ENCODE measurements at regions not wholly inside any gene's neighbourhood (a gene's known extent, or its start where the extent isn't known, plus 50 kb on each side); places are given as distances from the start of the nearest gene placed in this dataset.

DNA sequence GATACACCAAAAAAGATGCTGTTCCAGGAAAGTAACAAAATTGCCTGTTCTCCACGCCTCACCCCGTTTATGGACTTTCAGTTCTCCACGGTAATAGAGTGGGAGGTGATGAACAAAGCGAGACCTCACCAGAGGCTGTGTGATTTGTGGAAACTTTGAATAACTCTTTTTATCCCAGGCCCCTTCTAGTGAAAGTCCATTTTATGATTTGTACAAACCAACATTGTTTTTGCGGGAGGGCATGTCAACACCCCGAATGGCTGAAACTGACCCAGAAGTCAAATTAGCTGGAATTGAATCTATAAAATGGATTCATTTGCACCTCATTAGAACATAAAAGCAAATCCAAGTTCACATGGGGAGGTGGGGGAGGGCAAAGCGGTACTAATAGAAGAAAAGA lies 517.8 kb downstream of the CDH26 start:
- no peak for TF ChIP-seq SREBF2 (IDR thresholded peaks at IDR 0.05)
- TF ChIP-seq, protein P1, sequence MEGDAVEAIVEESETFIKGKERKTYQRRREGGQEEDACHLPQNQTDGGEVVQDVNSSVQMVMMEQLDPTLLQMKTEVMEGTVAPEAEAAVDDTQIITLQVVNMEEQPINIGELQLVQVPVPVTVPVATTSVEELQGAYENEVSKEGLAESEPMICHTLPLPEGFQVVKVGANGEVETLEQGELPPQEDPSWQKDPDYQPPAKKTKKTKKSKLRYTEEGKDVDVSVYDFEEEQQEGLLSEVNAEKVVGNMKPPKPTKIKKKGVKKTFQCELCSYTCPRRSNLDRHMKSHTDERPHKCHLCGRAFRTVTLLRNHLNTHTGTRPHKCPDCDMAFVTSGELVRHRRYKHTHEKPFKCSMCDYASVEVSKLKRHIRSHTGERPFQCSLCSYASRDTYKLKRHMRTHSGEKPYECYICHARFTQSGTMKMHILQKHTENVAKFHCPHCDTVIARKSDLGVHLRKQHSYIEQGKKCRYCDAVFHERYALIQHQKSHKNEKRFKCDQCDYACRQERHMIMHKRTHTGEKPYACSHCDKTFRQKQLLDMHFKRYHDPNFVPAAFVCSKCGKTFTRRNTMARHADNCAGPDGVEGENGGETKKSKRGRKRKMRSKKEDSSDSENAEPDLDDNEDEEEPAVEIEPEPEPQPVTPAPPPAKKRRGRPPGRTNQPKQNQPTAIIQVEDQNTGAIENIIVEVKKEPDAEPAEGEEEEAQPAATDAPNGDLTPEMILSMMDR (IDR thresholded peaks at IDR 0.05): no peak
- no peak for TF ChIP-seq BHLHE40 (IDR thresholded peaks at IDR 0.05; ENCODE audit: low read depth, low read length)
- no peak for TF ChIP-seq POLR2AphosphoS2 (conservative IDR thresholded peaks at IDR 0.05; ENCODE audit: low read length)
- TF ChIP-seq NFE2L2 (conservative IDR thresholded peaks at IDR 0.05; ENCODE audit: low read length): no peak
- no peak for TF ChIP-seq HDAC2 (IDR thresholded peaks at IDR 0.05)
- TF ChIP-seq RAD21 (conservative IDR thresholded peaks at IDR 0.05 in 1 of 2, IDR thresholded peaks at IDR 0.05 in 1 of 2): no peak
